Right cardiac atrium (tissue), 5 donors: ENCODE measurements at regions not wholly inside any gene's neighbourhood (a gene's known extent, or its start where the extent isn't known, plus 50 kb on each side); places are given as distances from the start of the nearest gene placed in this dataset.

ENCODE experiments used
- ATAC-seq, 2 donors: fragments of 200-7000 bp; cut with Tn5 transposase; one replicate each; pipeline versions ENCODE4 v1.8.0 to v1.9.1; 2020; ENCODE audit warnings: moderate library complexity in 2 of 2, mild to moderate bottlenecking in 1 of 2
- DNase-seq, 3 donors: peaks; one replicate each; pipeline ENCODE4 v3.0.0-alpha.2; 2020
- H3K27ac ChIP-seq: one replicate; pipeline ENCODE4 v1.5.1; 2013; ENCODE audit warnings: mild to moderate bottlenecking, low read length, control low read depth, moderate library complexity
- H3K27me3 ChIP-seq: one replicate; pipeline ENCODE4 v1.6.1; 2013; ENCODE audit not compliant: control insufficient read depth, insufficient read depth
- H3K4me1 ChIP-seq: one replicate; pipeline ENCODE4 v1.6.1; 2013; ENCODE audit warnings: low read length; ENCODE audit not compliant: control insufficient read depth, insufficient read depth
- H3K4me3 ChIP-seq: one replicate; pipeline ENCODE4 v1.5.1; 2013; ENCODE audit warnings: low read length, control low read depth
- H3K9me3 ChIP-seq: one replicate; pipeline ENCODE4 v1.6.1; 2013; ENCODE audit warnings: low read length; ENCODE audit not compliant: control insufficient read depth
- WGBS: extraction: QIAGEN DNeasy Blood & Tissue Kit; methylation state at CpG from one replicate; pipeline ENCODE4 v1.1.7; 2013; 5-methylcytosine and 5-hydroxymethylcytosine counted together
- intact Hi-C, 4 donors: fragments of 100-400 bp; cut with DNase I; formaldehyde crosslinking; loops; one replicate each; pipeline versions ENCODE4 v1.11.0 to v1.14.0; 2022 to 2023
- donor health status: healthy with polysubstance abuse.
- donor health status: DM: no; HTN: yes; CAD: no.
- donor health status: DM: no; HTN: no; CAD: no.
- donor health status: DM: no; HTN: yes; CAD: no; lungs with severe emphysema.
- donor health status: DM: yes; HTN: yes; CAD: no.

DNA sequence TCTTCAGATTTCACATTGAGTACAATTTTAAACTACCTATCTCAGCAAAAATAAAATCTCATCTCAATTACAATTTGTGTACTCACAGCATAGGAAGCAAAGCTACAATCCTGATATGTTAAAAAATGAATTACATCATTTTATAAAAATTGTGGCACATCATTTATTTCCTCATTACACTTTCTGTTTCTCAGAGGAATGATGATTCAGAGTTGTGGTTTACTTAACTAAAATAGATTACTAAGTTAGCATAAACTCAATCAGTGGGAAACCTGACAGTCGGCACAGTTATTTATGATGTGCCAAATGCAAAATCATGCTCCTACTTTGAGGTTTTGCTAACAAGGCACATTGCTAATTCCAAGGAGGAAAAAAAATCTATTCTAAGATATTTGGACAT lies 325.0 kb downstream of the FBXO8 start:
- ATAC-seq (no peak), DNase-seq (no peak)
- intact Hi-C loops = no loop called here
- H3K4me3 ChIP-seq = no peak overlapping the region
- H3K4me1 ChIP-seq = no peaks in the 10 kb centered on the region
- H3K9me3 ChIP-seq = no peaks in the 10 kb centered on the region
- H3K27ac ChIP-seq = no peak overlapping the region
- H3K27me3 ChIP-seq = no peaks in the 10 kb centered on the region
- WGBS = 61% methylated on average over 1 of the region's 1 CpG

DNA sequence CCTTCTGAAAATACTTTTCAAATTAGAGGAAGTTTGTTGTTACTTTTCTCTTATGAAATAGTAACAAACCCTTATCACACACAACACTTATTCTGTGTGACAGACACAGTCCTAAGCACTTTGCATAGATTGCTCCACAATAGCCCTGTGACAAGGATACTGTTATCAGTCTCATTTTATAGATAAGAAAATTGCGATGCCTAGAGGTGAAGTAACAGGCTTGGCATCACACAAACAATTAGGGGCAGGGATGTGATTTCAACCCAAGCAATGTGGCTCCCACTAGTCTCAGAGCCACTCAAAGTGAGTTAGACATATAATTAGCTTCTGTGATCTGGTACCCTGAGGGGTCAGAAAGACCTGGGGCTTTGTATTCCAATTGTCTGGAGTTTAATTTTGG lies 339.9 kb downstream of the FBXO8 start:
- Histone ChIP-seq H3K9me3 (no peaks in the 10 kb centered on the region), H3K27ac (no peak overlapping the region), H3K27me3 (no peaks in the 10 kb centered on the region), H3K4me1 (no peaks in the 10 kb centered on the region), H3K4me3 (no peak overlapping the region)
- DNase-seq = no peak
- ATAC-seq = peak in 1 of 2 donors; percentile 44
- WGBS = 35% methylated on average over 1 of the region's 1 CpG
- intact Hi-C loops = no loop called here

DNA sequence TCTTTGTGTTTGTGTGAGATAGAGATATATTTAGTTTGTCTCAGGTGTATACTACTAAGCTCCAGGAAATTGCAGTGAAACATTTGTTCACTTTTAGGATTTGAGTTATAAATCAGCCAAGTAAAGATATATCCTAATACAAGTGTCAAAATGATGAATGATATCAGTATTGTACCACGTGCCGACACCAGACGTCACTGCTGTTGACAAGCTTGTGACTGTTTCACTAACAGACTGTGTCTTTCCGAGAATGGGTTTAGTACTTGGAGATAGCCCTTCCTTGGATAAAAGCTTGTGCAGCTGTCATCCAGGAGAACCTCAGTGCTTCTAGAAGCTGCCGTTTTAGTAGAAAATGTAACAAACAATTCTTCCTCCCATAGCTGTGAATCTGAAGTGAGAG lies 343.3 kb downstream of the FBXO8 start:
- WGBS = 24% methylated on average over 5 of the region's 5 CpGs
- no peaks in the 10 kb centered on the region for H3K27me3 ChIP-seq
- H3K4me3 ChIP-seq = no peak overlapping the region
- intact Hi-C loops = no loop called here
- no peaks in the 10 kb centered on the region for H3K9me3 ChIP-seq
- no peaks in the 10 kb centered on the region for H3K4me1 ChIP-seq
- ATAC-seq (no peak), DNase-seq (no peak)
- no peak overlapping the region for H3K27ac ChIP-seq

DNA sequence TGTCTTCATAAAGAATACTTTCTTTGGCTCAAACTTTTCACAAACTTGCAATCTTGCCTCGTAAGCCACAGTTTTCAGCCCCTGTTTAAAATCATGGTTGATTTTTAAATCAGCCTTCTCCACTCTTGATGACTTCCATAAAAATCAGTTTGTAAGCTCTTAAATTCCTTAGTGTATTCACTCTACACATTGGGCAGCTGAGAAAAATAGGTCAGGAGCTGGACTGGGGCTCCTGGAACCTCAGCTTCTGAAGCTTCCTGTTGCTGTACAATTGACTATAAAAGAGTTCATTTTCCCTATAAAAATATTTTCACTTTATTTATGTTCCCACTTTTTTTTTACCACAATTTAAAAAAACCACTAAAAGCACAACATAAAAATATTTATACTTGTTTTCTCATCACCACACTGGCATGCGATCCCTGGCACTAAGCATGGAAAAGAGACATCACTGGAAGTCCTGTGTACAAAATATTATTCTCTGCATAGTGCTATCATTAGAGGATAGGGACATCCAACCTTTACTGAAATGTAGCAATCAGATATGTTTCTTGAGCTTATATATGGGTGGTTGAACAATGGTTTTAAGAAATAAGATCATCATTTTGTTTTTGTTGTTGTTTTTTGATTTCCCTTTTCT lies 345.7 kb downstream of the FBXO8 start:
- H3K4me1 ChIP-seq = no peaks in the 10 kb centered on the region
- H3K27ac ChIP-seq = no peak overlapping the region
- ATAC-seq = no peak
- H3K9me3 ChIP-seq = no peaks in the 10 kb centered on the region
- no peak overlapping the region for H3K4me3 ChIP-seq
- no peaks in the 10 kb centered on the region for H3K27me3 ChIP-seq
- intact Hi-C loops = no loop called here
- WGBS = 77% methylated on average over 2 of the region's 2 CpGs
- no peak for DNase-seq

DNA sequence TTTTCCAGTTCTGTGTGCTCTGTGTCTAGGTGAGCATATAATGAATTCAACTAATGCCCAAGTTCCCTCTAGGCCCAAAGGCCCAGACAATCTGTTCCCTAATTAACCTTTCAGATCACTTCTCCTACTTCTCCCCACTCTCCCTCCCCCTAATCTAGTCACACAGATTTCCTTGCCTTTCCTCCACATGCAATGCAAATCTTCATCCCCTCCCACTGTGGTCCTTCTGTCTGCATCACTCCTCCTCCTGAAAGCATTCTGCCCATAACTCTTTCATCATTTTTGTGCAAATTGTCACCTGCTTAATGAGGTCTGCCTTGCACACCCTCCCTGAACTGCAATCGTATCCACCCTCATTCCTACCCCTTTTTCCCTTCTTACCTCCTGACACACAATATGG lies 346.6 kb downstream of the FBXO8 start:
- no peak overlapping the region for H3K4me3 ChIP-seq
- ATAC-seq (no peak), DNase-seq (no peak)
- no peak overlapping the region for H3K27ac ChIP-seq
- no peaks in the 10 kb centered on the region for H3K4me1 ChIP-seq
- no peaks in the 10 kb centered on the region for H3K9me3 ChIP-seq
- intact Hi-C loops = no loop called here
- no peaks in the 10 kb centered on the region for H3K27me3 ChIP-seq
- 68% methylated on average over 1 of the region's 1 CpG for WGBS

DNA sequence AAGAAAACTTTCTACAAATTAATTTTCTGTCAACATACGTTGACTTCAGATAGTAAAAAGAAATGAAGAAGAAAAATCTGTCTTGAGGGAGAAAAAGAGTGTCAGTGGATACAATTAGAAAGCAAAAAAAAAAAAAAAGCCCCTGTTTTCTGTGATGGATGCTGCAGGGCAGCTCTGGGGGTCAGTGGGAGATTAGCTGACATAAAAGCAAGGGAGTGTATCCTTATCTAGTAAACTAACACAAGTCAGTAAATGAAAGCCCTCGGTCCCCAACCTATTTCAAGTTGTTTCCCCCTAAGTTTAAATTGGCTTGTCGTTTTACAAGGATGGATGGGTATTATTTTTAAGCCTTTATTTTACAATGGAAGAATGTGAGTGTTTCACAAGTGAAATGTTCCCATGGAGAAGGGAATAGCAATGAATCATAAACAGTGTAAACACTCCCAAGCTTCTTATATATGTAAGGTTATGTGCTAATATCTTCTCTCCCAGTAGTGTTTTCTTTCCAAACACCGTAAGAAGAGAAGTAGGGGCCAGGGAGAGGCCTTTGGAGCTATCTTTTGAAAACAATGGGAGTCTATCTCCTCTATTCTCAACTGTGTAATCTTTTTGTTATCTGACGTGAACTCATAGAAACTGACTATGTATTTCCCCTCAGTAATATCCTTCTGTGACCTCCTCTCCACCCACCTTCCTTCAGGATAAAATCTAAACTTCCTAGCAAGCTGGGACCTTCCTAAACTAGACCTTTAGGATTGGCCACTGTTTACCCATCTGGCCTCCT lies 347.7 kb downstream of the FBXO8 start:
- H3K4me1 ChIP-seq = no peaks in the 10 kb centered on the region

DNA sequence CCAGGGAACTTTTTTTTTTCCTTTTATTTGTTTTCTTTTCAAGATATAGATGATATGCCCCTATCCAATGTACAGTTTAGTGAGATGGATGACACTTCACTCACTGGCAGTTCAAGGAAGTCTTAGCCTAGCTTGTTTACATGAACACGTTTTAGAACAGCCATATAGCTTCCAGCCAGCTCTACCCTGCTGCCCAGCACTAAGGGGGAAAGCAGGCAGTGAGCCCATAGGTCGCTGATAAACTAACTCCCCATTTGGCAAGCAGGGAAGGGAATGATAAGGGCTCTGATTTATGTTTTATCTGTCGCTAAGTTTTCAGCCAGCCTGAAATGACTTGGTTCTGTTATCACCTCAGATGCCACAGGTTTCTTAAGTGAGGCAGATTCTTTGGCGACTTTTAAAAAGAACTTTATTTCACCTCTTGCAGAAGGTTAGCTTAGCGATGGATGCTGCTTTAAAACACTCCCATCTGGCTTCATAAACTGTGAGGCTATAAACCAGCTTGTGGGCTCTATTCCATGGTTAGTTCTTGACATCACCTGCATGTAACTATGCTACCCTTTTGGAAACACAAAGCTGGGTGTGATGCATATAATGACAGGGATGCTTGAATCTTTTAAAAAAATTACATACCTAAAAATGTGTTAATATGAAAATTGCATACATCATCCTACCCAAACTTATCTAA lies 348.4 kb downstream of the FBXO8 start:
- Histone ChIP-seq H3K27ac (no peak overlapping the region), H3K9me3 (no peaks in the 10 kb centered on the region), H3K4me3 (no peak overlapping the region), H3K4me1 (no peaks in the 10 kb centered on the region), H3K27me3 (no peaks in the 10 kb centered on the region)
- intact Hi-C loops = no loop called here
- no peak for DNase-seq
- peak in 1 of 2 donors; percentile 46 for ATAC-seq
- WGBS = 11% methylated on average over 5 of the region's 5 CpGs

More for the DNA sequence above, 347.7 kb downstream of the FBXO8 start:
- no peaks in the 10 kb centered on the region for H3K9me3 ChIP-seq
- DNase-seq (no peak), ATAC-seq (peak in 1 of 2 donors; percentile 70)
- 53% methylated on average over 5 of the region's 5 CpGs for WGBS
- intact Hi-C loops = no loop called here
- H3K27ac ChIP-seq = no peak overlapping the region
- no peak overlapping the region for H3K4me3 ChIP-seq
- H3K27me3 ChIP-seq = no peaks in the 10 kb centered on the region

DNA sequence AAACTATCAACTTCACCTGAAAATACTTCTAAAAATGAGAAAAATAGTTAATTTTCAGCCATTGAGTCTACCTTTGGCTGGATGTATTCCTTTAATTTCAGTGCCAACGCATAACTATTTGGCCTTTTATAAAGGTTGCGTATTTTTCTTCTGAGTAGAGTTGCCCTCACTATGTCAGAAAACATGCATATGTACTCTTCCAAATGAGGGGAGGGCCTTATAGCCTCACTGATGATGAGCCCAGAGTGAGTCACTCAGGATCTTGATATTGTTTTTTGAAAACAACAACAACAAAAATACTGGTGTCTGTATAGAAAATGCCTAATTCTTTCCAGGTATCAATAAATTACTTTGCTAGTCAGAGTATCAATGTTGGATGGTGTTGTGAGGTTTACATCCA lies 349.3 kb downstream of the FBXO8 start:
- intact Hi-C loops = no loop called here
- H3K9me3 ChIP-seq = no peaks in the 10 kb centered on the region
- WGBS = 66% methylated on average over 2 of the region's 2 CpGs
- no peaks in the 10 kb centered on the region for H3K4me1 ChIP-seq
- H3K27ac ChIP-seq = no peak overlapping the region
- no peak overlapping the region for H3K4me3 ChIP-seq
- no peaks in the 10 kb centered on the region for H3K27me3 ChIP-seq
- no peak for DNase-seq
- no peak for ATAC-seq

DNA sequence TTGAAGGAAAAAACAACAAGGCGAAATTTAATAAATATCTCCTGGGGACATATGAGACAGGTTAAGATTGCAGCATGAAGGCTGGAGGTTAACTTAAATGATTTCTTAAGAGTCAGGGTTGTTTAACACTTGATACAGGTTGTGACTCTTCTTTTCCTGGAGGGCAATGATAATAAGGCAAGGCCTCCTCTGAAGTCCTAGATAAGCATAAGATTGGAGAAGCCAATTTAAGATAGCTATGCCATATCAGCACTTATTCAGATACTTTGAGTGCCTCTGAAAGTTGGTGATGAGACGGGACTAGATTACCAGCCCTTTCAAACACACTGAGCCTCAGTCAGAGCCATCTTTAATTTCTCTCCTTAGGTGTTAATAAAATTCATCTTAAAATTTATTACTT lies 350.8 kb downstream of the FBXO8 start:
- H3K4me3 ChIP-seq = no peak overlapping the region
- no peaks in the 10 kb centered on the region for H3K4me1 ChIP-seq
- DNase-seq (no peak), ATAC-seq (no peak)
- intact Hi-C loops = no loop called here
- no peak overlapping the region for H3K27ac ChIP-seq
- H3K9me3 ChIP-seq = no peaks in the 10 kb centered on the region
- 49% methylated on average over 2 of the region's 2 CpGs for WGBS
- H3K27me3 ChIP-seq = no peaks in the 10 kb centered on the region

DNA sequence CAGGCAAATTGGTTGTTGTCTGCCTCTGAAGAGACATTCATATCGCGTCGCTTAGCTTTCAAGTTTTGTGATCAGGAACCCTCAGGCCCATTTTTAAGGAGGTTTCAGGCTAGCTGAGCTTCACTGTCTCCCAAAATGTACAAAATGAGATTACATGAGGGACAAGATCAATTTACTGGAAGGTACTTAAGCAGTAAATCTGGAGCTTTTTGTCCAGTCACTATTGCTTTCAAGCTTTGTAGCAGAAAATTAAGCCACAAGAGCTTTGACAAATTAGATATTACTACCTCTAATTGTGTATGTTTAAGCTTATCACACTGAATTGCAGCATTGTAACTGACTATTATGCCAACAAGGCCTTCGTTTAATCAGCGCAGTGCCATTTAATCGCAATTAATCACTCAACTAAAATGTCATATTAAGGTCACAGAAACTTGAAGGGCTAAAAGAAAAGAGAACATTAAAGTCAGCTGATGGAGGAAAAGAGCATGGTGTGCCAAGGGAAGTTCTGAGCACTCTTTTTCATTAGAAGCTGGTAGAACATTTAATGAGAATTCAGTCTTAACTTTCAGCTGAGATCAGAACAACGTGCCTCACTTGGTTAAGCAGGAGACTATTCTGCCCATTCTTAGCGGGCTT lies 353.0 kb downstream of the FBXO8 start:
- H3K9me3 ChIP-seq = no peaks in the 10 kb centered on the region
- no peak for ATAC-seq
- no peak overlapping the region for H3K4me3 ChIP-seq
- H3K4me1 ChIP-seq = no peaks in the 10 kb centered on the region
- DNase-seq = no peak
- no peak overlapping the region for H3K27ac ChIP-seq
- intact Hi-C loops = no loop called here
- WGBS = 78% methylated on average over 8 of the region's 8 CpGs
- no peaks in the 10 kb centered on the region for H3K27me3 ChIP-seq

DNA sequence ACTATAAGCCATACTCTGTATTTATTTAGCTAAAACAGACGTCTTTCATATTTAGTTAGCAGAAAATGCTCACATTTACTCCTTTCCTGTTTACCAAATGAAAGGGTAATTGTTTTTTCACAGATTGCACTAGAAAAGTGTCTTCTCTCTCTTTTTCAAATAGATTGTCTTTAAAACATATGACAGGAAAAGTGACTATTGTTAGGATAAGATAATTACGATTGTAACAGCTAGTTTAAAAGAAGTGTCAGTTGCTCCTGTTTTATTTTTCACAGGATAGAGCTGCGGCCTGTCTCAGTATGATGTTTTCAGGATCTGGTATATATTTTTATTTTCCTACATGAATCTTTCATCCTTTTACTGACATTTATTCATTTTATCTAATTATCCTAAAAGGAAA lies 353.5 kb downstream of the FBXO8 start:
- WGBS = 73% methylated on average over 3 of the region's 3 CpGs
- DNase-seq = no peak
- Histone ChIP-seq H3K4me1 (peaks cover under 1% of the 10 kb centered on the region), H3K27ac (no peak overlapping the region), H3K27me3 (no peaks in the 10 kb centered on the region), H3K9me3 (no peaks in the 10 kb centered on the region), H3K4me3 (no peak overlapping the region)
- intact Hi-C loops = no loop called here
- ATAC-seq = no peak
